CD4-positive, alpha-beta T cell treated with Interleukin-6 for 4 hours (primary cell): ENCODE measurements at regions not wholly inside any gene's neighbourhood (a gene's known extent, or its start where the extent isn't known, plus 50 kb on each side); places are given as distances from the start of the nearest gene placed in this dataset.

ENCODE experiments used
- DNase-seq: peaks from one replicate; pipeline ENCODE4 v3.0.0-alpha.2; 2020; ENCODE audit warnings: mixed read lengths

DNA sequence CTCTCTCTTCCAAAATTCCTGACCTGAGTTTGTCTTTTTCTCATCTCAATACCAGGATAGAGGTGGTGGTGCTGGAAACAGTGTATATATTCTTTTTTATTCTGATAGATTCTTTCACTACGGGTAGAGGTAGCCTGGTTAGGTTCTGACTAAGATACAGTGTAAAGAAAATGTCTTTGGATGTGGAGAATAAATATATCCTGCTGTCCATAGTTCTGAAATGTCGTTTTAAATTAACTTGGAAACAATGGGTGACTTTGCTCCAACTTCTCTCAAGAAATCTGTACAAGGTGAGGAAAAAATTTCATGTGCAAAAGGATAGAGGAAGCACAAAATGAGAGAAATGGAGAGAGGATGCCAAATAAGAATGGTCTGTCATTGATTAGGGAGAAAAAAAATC, 546.1 kb downstream of the GBA3 start:
- no peak for DNase-seq

GRCh38 chr4:23237771-23238170, 545.0 kb downstream of the GBA3 start:
- DNase-seq: no peak

DNA sequence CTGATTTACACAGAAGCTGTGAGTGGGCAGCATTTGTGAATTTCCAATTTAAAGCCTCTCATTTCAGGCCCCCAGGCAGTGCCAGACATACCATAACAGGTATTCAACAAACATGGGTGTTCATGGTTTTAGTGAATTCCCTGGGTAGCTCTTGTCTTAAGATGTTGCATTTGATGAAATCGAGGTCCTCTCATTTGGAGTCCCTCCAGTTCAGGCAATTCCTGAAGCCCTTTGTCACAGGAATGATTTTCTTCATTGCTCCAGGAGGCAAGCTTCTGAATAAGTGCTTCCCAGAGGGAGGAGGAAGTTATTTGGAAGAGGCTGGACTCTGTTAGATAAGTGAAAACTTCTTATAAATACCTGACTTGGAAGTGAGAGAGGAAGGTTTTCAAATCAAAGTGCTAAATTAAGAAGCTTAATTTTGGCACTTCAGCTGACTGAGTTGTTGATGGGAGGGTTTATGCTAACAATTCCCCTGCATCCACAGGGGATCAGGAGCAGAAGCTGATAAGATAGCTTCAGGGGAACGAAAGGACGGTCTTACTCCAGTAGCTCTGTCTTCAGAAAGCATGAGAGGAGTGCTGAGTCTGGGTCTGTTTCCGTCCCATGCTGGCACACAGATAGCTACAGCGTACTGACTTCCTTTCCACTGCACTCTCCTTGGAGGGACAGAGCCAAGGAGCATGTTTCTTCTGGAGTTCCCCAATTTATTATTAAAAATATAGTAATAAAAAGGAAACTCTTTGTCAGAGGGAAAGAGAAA, 543.1 kb downstream of the GBA3 start:
- DNase-seq: no peak

DNA sequence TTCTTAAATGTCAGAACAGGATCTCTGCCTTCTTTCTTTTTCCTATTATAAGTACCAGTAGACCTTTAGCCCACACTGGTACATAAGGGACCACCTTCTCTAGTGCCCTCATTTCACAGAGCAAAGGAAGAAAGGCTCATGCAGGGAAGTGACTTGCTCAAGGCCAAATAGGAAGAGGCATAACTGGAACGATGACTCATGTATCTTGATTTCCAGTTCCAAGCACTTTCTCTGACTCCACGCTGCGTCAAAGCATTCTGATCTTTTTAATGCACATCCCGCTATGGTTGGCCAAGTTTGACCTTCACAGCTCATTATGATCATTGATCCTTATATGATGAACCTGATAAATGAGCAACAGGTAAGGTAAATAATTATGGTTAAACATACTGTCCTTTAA, 542.0 kb downstream of the GBA3 start:
- DNase-seq: no peak

DNA sequence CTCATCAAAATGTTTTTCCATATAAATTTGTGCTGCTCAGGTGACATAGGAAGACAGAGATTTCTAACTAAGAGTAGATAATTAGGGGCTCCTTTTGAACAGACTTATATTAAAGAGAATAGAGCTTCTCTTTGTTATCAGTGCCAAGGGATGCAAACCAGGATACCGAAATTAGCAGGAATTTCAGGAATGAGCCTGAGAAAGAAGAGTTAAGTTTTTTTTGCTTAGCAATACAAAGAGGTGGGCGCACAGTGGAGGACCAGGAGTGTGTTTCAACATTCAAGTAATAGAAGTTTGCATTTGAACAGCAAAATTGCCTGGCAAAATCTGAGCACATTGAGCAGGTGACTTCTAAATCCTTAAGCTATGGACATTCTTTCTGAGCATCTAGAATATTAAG, 541.3 kb downstream of the GBA3 start:
- DNase-seq: no peak

DNA sequence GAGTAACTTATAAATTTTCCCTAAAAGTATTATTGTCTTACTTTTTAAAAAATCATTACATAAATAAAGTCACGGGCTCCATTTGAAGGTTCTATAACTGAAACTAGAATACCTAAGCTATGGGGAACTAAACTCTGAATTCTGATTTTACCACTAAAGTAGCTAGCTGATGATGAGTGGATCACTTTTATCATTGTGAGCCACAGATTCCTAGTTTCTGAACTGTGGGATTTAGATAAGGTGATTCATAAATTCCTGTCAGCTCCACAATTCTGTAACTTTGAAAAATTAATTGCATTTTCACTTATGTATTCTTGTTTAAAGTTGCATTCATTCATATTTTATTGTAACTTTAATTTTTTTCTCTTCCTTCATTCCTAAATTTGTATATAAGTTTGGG, 540.9 kb downstream of the GBA3 start:
- no peak for DNase-seq

GRCh38 chr4:23232987-23233386, 540.2 kb downstream of the GBA3 start:
- DNase-seq: no peak

DNA sequence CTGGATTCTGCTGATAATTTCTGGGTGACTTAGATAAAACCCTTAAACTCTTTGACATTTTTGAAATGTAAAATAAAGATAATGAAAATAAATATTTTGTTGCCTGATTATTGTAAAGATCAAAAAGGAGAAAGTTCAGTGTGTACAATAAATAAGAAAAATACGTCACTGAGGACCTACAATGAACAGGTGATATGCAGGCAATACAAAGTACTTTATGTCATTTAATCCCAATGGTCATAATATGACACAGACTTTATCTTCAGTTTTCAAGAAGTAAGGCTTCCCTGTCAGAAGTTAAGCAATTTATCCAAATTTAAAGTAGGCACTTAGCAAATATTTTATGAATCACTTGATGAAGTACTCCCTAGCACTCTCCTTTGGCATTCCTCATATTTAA, 532.8 kb downstream of the GBA3 start:
- DNase-seq: no peak

DNA sequence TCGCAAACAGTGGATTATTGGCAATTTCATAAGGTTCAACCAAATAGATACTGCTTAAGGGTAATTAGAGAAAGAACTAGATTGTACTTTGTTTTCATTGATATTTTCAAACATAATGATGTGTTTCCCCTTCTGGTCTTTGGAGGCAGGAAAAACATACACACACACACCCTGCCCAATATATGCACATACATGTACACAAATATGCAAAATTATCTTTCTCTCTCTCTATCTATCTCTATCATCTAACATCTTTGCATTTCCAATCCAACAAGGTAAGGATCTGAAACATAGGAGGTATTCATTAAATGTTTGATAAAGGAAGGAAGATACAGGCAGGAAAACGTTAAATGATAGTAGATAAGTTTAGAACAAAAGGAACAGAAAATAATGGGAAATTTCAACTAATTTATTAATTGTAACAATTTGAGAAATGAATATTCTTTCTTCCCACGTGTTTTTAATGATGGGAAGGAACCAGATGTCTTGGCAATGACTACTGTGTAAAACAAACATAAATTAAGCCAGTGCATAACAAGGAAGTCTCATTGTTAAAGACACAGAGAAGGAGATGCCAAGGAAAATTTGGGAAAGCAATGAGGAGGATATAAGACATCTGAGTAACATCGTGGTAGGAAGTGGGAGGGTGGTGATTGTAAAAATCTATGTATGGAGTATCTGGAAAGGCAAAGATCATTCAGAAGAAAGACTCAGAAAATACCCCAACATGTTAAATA, 532.1 kb downstream of the GBA3 start:
- DNase-seq: no peak

- DNase-seq: no peak
These were observed 528.2 kb downstream of the GBA3 start for GRCh38 chr4:23220911-23221310.

DNA sequence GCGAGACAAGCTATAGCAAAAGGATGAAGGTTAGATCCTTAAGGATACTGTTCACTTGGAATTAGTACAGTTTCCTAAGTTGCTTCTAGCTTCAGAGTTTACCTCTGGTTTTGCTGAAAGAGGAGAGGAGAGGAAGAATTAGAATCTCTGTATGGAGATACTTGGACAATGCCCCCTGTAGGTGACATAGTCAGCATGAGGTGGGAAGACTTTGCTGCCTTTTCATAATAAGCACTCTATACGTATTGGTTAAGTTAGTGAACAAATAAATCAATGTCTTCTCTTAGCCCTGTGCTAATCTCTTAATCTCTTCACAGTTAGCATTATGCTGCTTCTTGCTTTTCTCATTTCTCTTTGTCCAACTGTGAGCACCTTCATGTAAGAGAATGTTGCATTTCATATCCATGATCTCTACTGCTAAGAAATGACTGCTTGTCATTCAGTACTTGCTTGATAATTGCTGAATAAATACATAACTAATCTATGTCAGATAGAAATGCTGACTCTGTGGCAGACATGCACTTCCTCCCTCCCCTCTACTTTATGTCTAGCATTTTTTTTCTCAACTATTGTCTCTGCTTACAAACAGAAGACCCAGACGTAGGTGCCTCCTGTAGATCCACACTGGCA, 527.2 kb downstream of the GBA3 start:
- DNase-seq: no peak

- no peak for DNase-seq
These were observed 520.5 kb downstream of the GBA3 start for GRCh38 chr4:23213198-23213597.

DNA sequence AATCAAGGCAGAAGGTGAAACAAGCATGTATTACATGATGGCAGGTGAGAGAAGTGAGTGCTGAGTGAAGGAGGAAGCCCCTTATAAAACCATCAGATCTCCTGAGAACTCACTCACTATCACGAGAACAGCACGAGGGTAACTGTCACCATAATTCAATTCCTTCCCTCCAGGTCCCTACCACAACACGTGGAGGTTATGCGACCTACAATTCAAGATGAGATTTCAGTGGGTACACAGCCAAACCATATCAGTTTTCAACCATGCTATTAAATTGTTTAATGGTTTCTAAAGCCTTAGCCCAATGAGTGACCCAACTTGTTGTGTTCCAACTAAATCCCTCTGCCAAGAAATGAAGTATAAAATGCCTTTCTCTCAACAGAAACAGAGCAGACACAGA, 519.8 kb downstream of the GBA3 start:
- no peak for DNase-seq

DNA sequence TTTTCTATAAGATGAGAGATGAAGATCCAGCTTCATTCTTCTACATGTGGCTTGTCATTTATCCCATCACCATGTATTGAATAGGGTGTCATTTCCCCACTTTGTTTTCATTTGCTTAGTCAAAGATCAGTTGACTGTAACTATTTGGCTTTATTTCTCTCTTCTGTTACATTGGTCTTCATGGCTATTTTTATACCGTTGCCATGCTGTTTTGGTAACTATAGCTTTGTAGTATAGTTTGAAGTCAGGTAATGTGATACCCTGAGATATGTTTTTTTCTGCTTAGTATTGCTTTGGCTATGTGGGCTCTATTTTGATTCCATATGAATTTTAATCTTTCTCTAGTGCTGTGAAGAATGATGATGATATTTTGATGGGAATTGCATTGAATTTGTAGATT, 514.3 kb downstream of the GBA3 start:
- DNase-seq: no peak

DNA sequence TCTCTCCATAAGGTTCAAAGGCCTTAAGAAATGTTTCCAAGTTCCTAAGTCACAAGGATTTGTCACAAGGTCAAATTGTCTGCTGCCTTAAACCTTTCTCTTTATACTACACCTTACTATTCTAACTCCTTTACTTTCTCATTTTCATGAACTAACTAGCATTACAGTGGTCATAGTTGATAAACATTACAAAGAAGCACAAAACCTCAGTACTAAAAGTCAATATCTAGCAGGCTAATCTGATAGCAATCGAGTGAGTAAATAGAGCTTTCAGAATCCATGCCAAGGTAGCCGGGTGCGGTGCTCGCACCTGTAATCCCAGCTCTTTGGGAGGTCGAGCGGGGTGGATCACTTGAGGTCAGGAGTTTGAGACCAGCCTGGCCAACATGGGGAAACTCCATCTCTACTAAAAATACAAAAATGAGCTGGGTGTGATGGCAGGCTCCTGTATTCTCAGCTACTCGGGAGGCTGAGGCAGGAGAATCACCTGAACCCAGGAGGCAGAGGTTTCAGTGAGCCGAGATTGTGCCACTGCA, 510.0 kb downstream of the GBA3 start:
- no peak for DNase-seq

GRCh38 chr4:23194751-23195150, 502.0 kb downstream of the GBA3 start:
- DNase-seq: no peak

DNA sequence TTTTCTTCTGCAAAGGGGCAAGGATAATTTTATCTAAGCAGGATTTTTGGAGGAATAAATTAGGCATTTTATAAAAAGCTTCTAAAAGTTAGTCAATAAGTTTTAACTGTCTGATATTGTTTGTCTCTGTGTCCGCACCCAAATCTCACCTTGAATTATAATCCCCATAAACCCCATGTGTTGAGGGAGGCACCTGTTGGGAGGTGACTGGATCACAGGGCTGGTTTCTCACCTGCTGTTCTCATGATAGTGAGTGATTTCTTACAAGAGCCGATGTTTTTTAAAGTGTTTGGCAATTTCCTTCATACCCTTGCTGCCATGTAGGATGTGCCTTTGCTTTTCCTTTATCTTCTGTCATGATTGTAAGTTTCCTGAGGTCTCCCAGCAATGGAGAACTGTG, 481.4 kb downstream of the GBA3 start:
- DNase-seq: no peak

- DNase-seq: no peak
These were observed 479.2 kb downstream of the GBA3 start for GRCh38 chr4:23171976-23172375.

GRCh38 chr4:23169608-23170311, 477.0 kb downstream of the GBA3 start:
- DNase-seq: no peak

DNA sequence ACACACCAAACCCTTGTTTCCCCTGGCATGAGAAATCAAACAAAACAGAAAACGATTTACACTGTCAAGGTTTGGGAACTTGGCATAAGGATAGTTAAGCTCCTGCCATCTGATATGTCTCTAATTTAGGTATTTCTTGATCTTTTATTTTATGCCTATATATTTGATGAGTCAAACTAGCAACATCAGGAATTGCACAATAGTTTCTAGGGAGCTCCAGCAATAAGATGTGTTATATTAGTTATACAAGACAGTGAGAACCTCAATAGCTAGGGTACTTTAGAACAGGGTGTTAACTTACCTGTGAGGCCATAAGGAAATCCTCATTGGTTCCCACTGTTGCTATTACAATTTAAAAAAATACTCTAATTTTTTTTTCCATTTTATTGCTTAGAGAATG, 474.2 kb downstream of the GBA3 start:
- DNase-seq: no peak

- DNase-seq: no peak
These were observed 473.7 kb downstream of the GBA3 start for GRCh38 chr4:23166407-23166806.

GRCh38 chr4:23165669-23166068, 472.9 kb downstream of the GBA3 start:
- DNase-seq: no peak
